ENCODE measurements at regions not wholly inside any gene's neighbourhood (a gene's known extent, or its start where the extent isn't known, plus 50 kb on each side); places are given as distances from the start of the nearest gene placed in this dataset.

DNA sequence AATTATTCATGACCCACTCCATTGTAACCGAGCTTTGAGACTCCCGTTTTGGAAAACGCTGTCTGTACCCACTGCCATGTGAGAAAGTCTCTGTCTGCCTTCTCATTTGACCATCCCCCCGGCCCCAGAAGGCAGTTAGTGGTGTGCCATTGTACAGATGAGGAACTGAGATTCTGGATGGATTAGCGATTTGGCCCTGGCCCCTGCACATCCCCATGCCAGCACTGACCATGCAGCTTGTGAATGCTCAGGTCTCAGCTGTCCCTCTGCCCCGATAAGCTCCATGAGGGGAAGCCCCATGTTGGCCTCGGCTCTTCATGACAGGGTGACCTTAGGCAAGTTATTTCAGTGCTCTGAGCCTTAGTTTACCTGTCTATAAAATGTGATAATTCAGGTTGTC, 153.0 kb upstream of the SMAD3 start:
- TF ChIP-seq TARDBP (IDR thresholded peaks at IDR 0.05) (no peak), SP1 (IDR thresholded peaks at IDR 0.05) (no peak), ELF4 (IDR thresholded peaks at IDR 0.05) (no peak), HDGF (IDR thresholded peaks at IDR 0.05; ENCODE audit: borderline replicate concordance) (no peak), L3MBTL2 (conservative IDR thresholded peaks at IDR 0.05) (no peak), ZNF384 (IDR thresholded peaks at IDR 0.05) (no peak), NFRKB (IDR thresholded peaks at IDR 0.05) (no peak), FOXK2 (IDR thresholded peaks at IDR 0.05) (no peak), SUZ12 (IDR thresholded peaks at IDR 0.05) (no peak)
- TF ChIP-seq, protein P1, sequence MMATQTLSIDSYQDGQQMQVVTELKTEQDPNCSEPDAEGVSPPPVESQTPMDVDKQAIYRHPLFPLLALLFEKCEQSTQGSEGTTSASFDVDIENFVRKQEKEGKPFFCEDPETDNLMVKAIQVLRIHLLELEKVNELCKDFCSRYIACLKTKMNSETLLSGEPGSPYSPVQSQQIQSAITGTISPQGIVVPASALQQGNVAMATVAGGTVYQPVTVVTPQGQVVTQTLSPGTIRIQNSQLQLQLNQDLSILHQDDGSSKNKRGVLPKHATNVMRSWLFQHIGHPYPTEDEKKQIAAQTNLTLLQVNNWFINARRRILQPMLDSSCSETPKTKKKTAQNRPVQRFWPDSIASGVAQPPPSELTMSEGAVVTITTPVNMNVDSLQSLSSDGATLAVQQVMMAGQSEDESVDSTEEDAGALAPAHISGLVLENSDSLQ (IDR thresholded peaks at IDR 0.05), result no peak
- POLR2A ChIA-PET, result no interaction called here
- DNase-seq (ENCODE audit: extremely low spot score), result no peak
- CTCF ChIA-PET, result interaction anchor here (0.9 to 1.3 kb wide), 2 partner anchors 10 to 61 kb away, joined by 4 to 5 read pairs; no protein-coding TSS in a partner anchor

DNA sequence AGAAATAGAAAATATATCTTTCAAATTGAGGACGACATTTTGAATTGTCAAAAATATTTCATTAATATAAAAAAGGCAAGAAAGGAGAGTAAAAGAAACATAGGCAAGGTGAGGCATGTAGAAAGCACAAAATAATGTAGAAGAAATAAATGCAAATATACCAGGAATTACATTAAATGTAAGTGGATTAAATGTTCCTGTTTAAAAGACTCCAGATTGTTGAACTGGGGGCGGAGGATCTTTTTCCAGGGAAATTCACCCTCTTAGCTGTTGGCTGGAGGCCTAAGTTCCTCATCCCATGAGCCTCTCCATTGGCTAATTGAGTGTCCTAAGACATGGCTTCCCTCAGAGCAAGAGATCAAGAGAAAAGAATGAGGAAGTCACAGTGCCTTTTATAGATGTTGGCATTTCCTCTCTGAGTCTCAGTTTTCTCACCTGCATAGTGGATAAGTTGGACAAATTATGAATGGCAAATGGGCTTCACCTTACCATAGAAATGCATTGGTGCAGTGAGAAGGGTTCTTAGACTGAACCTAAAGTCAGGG, 147.4 kb upstream of the SMAD3 start:
- TF ChIP-seq ZNF384 (IDR thresholded peaks at IDR 0.05) (no peak), TARDBP (IDR thresholded peaks at IDR 0.05) (no peak), NFRKB (IDR thresholded peaks at IDR 0.05) (no peak), HDGF (IDR thresholded peaks at IDR 0.05; ENCODE audit: borderline replicate concordance) (no peak), L3MBTL2 (conservative IDR thresholded peaks at IDR 0.05) (no peak), BHLHE40 (IDR thresholded peaks at IDR 0.05; ENCODE audit: borderline replicate concordance) (no peak), CTBP1 (IDR thresholded peaks at IDR 0.05; ENCODE audit: borderline replicate concordance) (no peak), LEF1 (IDR thresholded peaks at IDR 0.05; ENCODE audit: borderline replicate concordance) (no peak), FOXA1 (IDR thresholded peaks at IDR 0.05) (no peak), ELF4 (IDR thresholded peaks at IDR 0.05) (no peak), SUZ12 (IDR thresholded peaks at IDR 0.05) (no peak), FOXM1 (IDR thresholded peaks at IDR 0.05; ENCODE audit: borderline replicate concordance) (no peak), SP1 (IDR thresholded peaks at IDR 0.05) (no peak), FOXK2 (IDR thresholded peaks at IDR 0.05) (no peak), ARNT (IDR thresholded peaks at IDR 0.05) (no peak)
- TF ChIP-seq, protein P1 (IDR thresholded peaks at IDR 0.05), result no peak
- no peak for DNase-seq (ENCODE audit: extremely low spot score)
- ChIA-PET POLR2A (no interaction called here), CTCF (no interaction called here)

DNA sequence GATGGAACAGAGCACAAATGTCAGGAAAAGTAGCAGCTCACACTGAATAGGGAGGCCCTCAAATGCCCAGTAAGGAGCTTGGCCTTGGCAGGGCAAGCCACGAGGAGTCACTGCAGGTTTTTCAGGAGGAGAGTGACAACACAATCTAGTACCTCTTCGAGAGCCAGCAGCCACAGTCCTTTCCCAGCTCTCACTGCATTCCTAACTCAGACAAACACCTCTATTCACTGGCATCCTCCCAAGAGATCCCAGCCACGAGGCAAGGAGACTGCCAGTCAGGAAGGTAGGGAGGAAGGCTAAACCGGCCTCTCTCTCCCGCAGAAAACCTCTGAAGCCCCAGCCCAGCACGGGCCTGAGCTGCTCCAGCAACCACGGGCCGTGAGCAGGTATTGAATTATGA, 146.0 kb upstream of the SMAD3 start:
- no peak for DNase-seq (ENCODE audit: extremely low spot score)
- CTCF ChIA-PET, result interaction anchor here (1.1 to 1.7 kb wide), 3 partner anchors 9 to 22 kb away, joined by 3 to 4 read pairs (median 4); no protein-coding TSS in a partner anchor
- POLR2A ChIA-PET, result interaction anchor here (1.0 kb wide), 1 partner anchor 22 kb away, joined by 3 read pairs; no protein-coding TSS in a partner anchor
- no peak for TF ChIP-seq FOXK2 (IDR thresholded peaks at IDR 0.05)
- no peak for TF ChIP-seq LEF1 (IDR thresholded peaks at IDR 0.05; ENCODE audit: borderline replicate concordance)
- no peak for TF ChIP-seq ZNF384 (IDR thresholded peaks at IDR 0.05)
- TF ChIP-seq BHLHE40 (IDR thresholded peaks at IDR 0.05; ENCODE audit: borderline replicate concordance), result no peak
- TF ChIP-seq CTBP1 (IDR thresholded peaks at IDR 0.05; ENCODE audit: borderline replicate concordance), result no peak
- no peak for TF ChIP-seq SUZ12 (IDR thresholded peaks at IDR 0.05)
- no peak for TF ChIP-seq HDGF (IDR thresholded peaks at IDR 0.05; ENCODE audit: borderline replicate concordance)
- TF ChIP-seq TARDBP (IDR thresholded peaks at IDR 0.05), result no peak
- TF ChIP-seq FOXM1 (IDR thresholded peaks at IDR 0.05; ENCODE audit: borderline replicate concordance), result no peak
- no peak for TF ChIP-seq ARNT (IDR thresholded peaks at IDR 0.05)
- no peak for TF ChIP-seq ELF4 (IDR thresholded peaks at IDR 0.05)
- no peak for TF ChIP-seq L3MBTL2 (conservative IDR thresholded peaks at IDR 0.05)
- no peak for TF ChIP-seq NFRKB (IDR thresholded peaks at IDR 0.05)
- TF ChIP-seq SP1 (IDR thresholded peaks at IDR 0.05), result no peak
- no peak for TF ChIP-seq FOXA1 (IDR thresholded peaks at IDR 0.05)
- TF ChIP-seq, protein P1 (IDR thresholded peaks at IDR 0.05), result no peak

DNA sequence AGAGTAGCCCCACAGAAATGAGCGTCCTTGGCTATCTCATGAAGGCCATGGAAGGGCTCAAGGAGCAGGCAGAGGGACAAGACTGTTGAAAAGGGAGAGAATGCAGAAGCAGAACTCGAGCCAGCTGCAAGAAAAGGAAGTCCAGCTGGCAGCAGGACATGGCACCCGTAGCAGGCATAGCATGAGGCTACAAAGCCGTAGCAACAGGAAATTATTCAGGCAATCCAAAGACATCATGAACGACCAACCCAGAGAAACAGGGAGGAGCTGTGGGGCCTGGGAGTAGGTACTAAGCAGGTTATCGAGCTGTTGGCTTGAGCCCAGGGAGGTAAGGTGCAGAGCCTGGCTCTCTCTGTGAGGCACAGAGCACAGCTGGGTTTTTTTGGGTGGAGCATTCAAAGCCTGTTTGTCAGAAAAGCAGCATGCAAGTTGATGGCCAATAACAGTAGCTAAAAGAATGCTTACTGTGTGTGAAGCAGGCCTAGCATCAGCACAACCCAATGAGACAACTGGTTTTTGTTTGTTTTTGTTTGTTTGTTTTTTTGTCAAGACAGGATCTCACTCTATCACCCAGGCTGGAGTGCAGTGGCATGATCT, 144.0 kb upstream of the SMAD3 start:
- no peak for DNase-seq (ENCODE audit: extremely low spot score)
- ChIA-PET CTCF (interaction anchor here (0.9 kb wide), 1 partner anchor 69 kb away, joined by 3 read pairs; no protein-coding TSS in a partner anchor), POLR2A (no interaction called here)
- TF ChIP-seq ELF4 (IDR thresholded peaks at IDR 0.05), result no peak
- no peak for TF ChIP-seq CTBP1 (IDR thresholded peaks at IDR 0.05; ENCODE audit: borderline replicate concordance)
- TF ChIP-seq FOXA1 (IDR thresholded peaks at IDR 0.05), result no peak
- no peak for TF ChIP-seq SUZ12 (IDR thresholded peaks at IDR 0.05)
- TF ChIP-seq NFRKB (IDR thresholded peaks at IDR 0.05), result no peak
- TF ChIP-seq ZNF384 (IDR thresholded peaks at IDR 0.05), result no peak
- TF ChIP-seq SP1 (IDR thresholded peaks at IDR 0.05), result no peak
- no peak for TF ChIP-seq BHLHE40 (IDR thresholded peaks at IDR 0.05; ENCODE audit: borderline replicate concordance)
- TF ChIP-seq, protein P1 (IDR thresholded peaks at IDR 0.05), result no peak

DNA sequence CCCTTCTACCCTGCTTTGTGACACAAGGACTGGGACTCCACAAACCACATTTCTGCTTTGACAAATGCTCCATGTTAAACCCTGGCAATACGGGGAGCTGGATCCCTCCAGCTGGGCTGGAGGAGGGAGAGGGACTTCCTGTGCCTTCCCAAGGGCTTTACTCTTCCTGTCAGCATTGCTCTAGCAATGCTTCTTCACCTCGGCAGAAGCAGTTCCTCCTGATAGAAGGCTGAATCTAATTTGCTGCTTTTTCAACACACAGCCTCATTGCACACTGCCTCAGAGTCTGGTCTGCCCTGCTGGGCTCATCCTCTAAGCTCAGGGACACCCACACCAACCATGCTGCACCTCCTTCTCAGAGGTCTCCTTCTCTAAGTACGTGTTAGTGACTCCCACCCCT, 142.8 kb upstream of the SMAD3 start:
- TF ChIP-seq LEF1 (IDR thresholded peaks at IDR 0.05; ENCODE audit: borderline replicate concordance), result no peak
- TF ChIP-seq SP1 (IDR thresholded peaks at IDR 0.05), result no peak
- TF ChIP-seq ELF4 (IDR thresholded peaks at IDR 0.05), result no peak
- no peak for TF ChIP-seq CTBP1 (IDR thresholded peaks at IDR 0.05; ENCODE audit: borderline replicate concordance)
- TF ChIP-seq HDGF (IDR thresholded peaks at IDR 0.05; ENCODE audit: borderline replicate concordance), result no peak
- TF ChIP-seq FOXK2 (IDR thresholded peaks at IDR 0.05), result no peak
- TF ChIP-seq TARDBP (IDR thresholded peaks at IDR 0.05), result no peak
- CTCF ChIA-PET, result interaction anchor here (0.6 to 1.3 kb wide), 5 partner anchors 11 to 1192 kb away, joined by 3 to 6 read pairs (median 3); no protein-coding TSS in a partner anchor
- no peak for DNase-seq (ENCODE audit: extremely low spot score)
- POLR2A ChIA-PET, result no interaction called here
